ENCODE measurements at regions not wholly inside any gene's neighbourhood (a gene's known extent, or its start where the extent isn't known, plus 50 kb on each side); places are given as distances from the start of the nearest gene placed in this dataset.

DNA sequence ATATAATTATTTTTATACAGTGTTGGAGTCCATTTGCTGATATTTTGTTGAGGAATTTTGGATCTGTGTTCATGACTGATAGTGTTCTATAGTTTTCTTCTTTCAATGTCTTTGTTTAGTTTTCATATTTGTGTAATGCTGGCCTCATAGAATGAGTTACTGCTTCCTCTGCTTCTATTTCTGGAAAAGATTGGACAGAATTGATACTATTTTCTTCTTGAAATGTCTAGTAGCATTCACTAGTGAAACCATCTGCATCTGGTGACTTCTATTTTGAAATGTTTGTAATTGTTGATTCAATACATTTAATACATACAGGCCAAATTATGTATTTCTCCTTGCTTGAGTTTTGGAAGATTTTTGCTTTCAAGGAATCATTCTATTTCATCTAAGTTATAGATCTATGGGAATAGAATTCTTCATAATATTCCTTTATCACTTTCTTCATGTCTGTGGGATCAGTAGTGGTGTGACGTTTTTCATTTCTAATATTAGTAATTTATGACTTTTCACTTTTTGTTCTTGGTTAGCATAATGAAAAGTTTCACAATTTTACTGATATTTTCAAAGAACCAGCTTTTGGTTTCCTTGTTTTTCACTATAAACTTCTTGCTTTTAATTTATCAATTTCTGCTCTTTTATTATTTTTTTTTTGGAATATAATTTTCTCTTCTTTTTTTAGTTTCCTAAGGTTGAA is 509.9 kb upstream of the VRK2 start:
- no peak for ATAC-seq
- H3K9me3 ChIP-seq, result no peaks in the 10 kb centered on the region
- H3K36me3 ChIP-seq (ENCODE audit: low read depth), result no peaks in the 10 kb centered on the region
- H3K4me3 ChIP-seq, result no peak overlapping the region
- TF ChIP-seq, protein P1, sequence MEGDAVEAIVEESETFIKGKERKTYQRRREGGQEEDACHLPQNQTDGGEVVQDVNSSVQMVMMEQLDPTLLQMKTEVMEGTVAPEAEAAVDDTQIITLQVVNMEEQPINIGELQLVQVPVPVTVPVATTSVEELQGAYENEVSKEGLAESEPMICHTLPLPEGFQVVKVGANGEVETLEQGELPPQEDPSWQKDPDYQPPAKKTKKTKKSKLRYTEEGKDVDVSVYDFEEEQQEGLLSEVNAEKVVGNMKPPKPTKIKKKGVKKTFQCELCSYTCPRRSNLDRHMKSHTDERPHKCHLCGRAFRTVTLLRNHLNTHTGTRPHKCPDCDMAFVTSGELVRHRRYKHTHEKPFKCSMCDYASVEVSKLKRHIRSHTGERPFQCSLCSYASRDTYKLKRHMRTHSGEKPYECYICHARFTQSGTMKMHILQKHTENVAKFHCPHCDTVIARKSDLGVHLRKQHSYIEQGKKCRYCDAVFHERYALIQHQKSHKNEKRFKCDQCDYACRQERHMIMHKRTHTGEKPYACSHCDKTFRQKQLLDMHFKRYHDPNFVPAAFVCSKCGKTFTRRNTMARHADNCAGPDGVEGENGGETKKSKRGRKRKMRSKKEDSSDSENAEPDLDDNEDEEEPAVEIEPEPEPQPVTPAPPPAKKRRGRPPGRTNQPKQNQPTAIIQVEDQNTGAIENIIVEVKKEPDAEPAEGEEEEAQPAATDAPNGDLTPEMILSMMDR (IDR thresholded peaks at IDR 0.05), result no peak
- intact Hi-C loops (cut with DNase I, micrococcal nuclease), result no loop called here
- DNase-seq, result no peak
- no peaks in the 10 kb centered on the region for H3K4me1 ChIP-seq (ENCODE audit: low read depth)

DNA sequence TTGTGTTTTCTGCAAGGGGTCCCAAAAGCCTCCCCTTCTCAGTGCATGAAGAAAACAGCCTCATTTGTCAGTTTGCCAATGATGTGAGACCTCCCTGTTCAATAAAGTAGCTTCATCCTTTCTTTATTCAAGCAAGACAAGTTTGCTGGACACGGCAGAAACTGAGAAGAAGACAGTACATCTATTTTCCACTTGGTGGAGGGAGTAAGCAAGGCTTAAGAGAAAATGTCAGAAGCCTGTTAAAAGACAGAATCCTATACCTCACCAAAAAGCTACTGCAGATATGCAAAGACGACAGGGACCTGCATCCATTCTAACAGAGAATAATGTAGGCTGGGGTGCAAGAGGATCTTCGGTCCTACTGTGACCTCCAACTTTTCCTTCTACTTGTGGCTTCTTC is 506.8 kb upstream of the VRK2 start:
- intact Hi-C loops (cut with DNase I, micrococcal nuclease), result no loop called here
- DNase-seq (no peak), ATAC-seq (no peak)
- Histone ChIP-seq H3K36me3 (ENCODE audit: low read depth) (no peaks in the 10 kb centered on the region), H3K9me3 (no peaks in the 10 kb centered on the region), H3K4me3 (no peak overlapping the region), H3K4me1 (ENCODE audit: low read depth) (no peaks in the 10 kb centered on the region)
- TF ChIP-seq, protein P1 (IDR thresholded peaks at IDR 0.05), result no peak

DNA sequence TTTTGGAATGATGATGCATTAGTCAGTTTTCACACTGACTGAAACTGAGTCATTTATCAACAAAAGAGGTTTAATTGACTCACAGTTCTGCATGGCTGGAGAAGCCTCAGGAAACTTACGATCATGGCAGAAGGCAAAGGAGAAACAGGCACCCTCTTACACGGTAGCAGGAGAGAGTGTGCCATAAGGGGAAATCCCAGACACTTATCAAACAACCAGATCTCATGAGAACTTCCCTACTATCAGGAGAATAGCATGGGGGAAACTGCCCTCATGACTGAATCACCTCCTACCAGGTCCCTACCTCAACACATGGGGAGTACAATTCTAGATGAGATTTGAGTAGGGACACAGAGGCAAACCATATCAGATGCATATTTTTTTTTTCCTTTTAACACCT is 504.5 kb upstream of the VRK2 start:
- Histone ChIP-seq H3K36me3 (ENCODE audit: low read depth) (no peaks in the 10 kb centered on the region), H3K4me1 (ENCODE audit: low read depth) (no peaks in the 10 kb centered on the region), H3K4me3 (no peak overlapping the region), H3K9me3 (no peaks in the 10 kb centered on the region)
- TF ChIP-seq, protein P1 (IDR thresholded peaks at IDR 0.05), result no peak
- no peak for ATAC-seq
- no peak for DNase-seq
- intact Hi-C loops (cut with DNase I, micrococcal nuclease), result no loop called here

DNA sequence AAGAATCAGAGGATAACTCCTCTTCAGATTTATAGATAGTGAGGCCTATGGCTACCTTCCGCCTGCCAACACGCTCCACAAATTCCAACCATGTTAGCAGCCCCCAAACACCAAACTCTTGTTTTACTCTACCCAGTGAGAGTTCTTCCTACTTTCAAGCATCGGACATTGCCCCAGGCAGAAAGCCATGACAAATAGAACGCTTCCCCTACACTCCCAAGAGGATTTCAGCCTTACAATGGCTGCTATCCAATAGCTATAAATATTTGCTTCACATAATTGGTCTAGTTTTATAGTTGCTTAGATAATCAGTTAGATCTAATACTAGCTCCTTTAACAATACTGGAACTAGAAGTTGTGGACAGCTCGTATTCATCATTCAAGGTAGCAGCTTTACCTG is 503.4 kb upstream of the VRK2 start:
- no peak for DNase-seq
- no peak for ATAC-seq
- Histone ChIP-seq H3K9me3 (no peaks in the 10 kb centered on the region), H3K4me3 (no peak overlapping the region), H3K36me3 (ENCODE audit: low read depth) (no peaks in the 10 kb centered on the region), H3K4me1 (ENCODE audit: low read depth) (no peaks in the 10 kb centered on the region)
- TF ChIP-seq, protein P1 (IDR thresholded peaks at IDR 0.05), result no peak
- intact Hi-C loops (cut with DNase I, micrococcal nuclease), result no loop called here

DNA sequence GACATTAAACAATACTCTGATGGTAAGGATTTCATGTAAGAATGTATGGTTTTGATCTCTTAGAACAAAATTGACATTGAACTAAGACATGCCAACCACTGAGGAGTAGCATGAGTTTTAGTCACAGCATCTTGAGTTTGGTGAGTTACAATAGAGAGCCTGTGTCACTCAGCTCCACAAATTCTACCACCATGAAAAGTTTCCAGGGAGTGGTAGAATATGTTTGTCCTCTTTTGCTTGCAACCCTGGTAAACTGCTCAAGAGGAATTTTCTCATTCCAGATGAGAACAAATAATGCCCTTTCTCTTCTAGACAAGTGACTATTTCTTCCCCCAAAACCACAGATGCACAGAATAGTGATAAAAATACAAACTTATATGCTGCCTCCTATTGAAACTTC is 502.0 kb upstream of the VRK2 start:
- no peak overlapping the region for H3K4me3 ChIP-seq
- H3K36me3 ChIP-seq (ENCODE audit: low read depth), result no peaks in the 10 kb centered on the region
- no peak for ATAC-seq
- DNase-seq, result no peak
- TF ChIP-seq, protein P1 (IDR thresholded peaks at IDR 0.05), result no peak
- intact Hi-C loops (cut with DNase I, micrococcal nuclease), result no loop called here
- H3K9me3 ChIP-seq, result no peaks in the 10 kb centered on the region
- H3K4me1 ChIP-seq (ENCODE audit: low read depth), result no peaks in the 10 kb centered on the region

DNA sequence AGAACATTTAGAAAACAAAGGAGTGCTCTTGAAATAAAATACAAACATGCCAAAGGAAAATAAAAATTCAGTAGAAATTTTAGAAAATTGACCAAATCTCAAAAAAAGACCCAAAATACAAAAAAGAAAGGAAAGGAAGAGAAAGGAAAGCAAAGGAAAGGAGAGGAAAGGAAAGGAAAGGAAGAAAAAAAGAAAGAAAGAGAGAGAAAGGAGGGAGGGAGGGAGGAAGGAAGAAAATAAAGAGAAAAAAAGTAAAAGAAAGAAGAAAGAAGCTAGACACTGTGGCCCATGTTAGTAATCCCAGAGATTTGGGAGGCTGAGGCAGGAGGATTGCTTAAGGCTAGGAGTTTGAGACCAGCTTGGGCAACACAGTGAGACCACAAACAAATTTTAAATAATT is 500.1 kb upstream of the VRK2 start:
- no peaks in the 10 kb centered on the region for H3K4me1 ChIP-seq (ENCODE audit: low read depth)
- no peak for ATAC-seq
- H3K36me3 ChIP-seq (ENCODE audit: low read depth), result no peaks in the 10 kb centered on the region
- H3K4me3 ChIP-seq, result no peak overlapping the region
- intact Hi-C loops (cut with DNase I, micrococcal nuclease), result no loop called here
- DNase-seq, result no peak
- peaks cover 2% of the 10 kb centered on the region for H3K9me3 ChIP-seq
- TF ChIP-seq, protein P1 (IDR thresholded peaks at IDR 0.05), result no peak
